ENCODE measurements at regions not wholly inside any gene's neighbourhood (a gene's known extent, or its start where the extent isn't known, plus 50 kb on each side); places are given as distances from the start of the nearest gene placed in this dataset.

DNA sequence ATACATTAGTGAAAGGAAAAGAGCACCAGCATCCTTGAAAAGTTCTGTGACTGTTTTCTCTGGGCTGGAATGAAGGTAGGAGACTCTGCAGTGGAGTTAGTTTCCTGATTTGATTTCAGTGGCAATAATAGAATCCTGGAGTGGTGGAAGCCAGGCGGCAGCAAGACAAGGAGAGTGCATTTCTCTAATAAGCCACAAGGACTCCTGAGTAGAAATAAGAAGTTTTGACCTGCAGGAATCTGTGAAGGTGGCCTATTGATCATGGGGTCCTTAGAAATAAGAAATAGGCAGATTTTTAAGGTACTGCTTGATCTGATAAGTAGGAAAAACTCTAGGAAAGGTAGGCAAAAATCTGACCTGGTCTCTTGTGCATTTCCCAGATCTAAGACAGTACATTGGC is 68.4 kb upstream of the ELOVL5 start:
- Histone ChIP-seq H3K27ac (ENCODE audit: low read length) (no peak overlapping the region), H3K4me3 (ENCODE audit: low read depth in 2 of 2, low read length in 2 of 2) (no peak overlapping the region), H3K27me3 (ENCODE audit: control insufficient read depth, insufficient read depth, low read length) (no peaks in the 10 kb centered on the region; the same call in 1 of the 2 replicates), H3K36me3 (ENCODE audit: control insufficient read depth, insufficient read depth, low read length) (no peaks in the 10 kb centered on the region), H3K9me3 (ENCODE audit: control insufficient read depth, insufficient read depth, low read depth, low read length) (no peaks in the 10 kb centered on the region), H3K4me1 (ENCODE audit: control insufficient read depth, insufficient read depth, low read length) (no peaks in the 10 kb centered on the region)
- ATAC-seq (no peak), DNase-seq (ENCODE audit: low read depth, low spot score) (no peak)
- ChIA-PET POLR2A (no interaction called here), CTCF (interaction anchor here (0.6 to 0.7 kb wide), 2 partner anchors 28 to 108 kb away, joined by 3 read pairs; no protein-coding TSS in a partner anchor)
- TF ChIP-seq TCF7L2 (IDR thresholded peaks at IDR 0.05; ENCODE audit: low read depth, low read length) = no peak
- TF ChIP-seq, protein P1, sequence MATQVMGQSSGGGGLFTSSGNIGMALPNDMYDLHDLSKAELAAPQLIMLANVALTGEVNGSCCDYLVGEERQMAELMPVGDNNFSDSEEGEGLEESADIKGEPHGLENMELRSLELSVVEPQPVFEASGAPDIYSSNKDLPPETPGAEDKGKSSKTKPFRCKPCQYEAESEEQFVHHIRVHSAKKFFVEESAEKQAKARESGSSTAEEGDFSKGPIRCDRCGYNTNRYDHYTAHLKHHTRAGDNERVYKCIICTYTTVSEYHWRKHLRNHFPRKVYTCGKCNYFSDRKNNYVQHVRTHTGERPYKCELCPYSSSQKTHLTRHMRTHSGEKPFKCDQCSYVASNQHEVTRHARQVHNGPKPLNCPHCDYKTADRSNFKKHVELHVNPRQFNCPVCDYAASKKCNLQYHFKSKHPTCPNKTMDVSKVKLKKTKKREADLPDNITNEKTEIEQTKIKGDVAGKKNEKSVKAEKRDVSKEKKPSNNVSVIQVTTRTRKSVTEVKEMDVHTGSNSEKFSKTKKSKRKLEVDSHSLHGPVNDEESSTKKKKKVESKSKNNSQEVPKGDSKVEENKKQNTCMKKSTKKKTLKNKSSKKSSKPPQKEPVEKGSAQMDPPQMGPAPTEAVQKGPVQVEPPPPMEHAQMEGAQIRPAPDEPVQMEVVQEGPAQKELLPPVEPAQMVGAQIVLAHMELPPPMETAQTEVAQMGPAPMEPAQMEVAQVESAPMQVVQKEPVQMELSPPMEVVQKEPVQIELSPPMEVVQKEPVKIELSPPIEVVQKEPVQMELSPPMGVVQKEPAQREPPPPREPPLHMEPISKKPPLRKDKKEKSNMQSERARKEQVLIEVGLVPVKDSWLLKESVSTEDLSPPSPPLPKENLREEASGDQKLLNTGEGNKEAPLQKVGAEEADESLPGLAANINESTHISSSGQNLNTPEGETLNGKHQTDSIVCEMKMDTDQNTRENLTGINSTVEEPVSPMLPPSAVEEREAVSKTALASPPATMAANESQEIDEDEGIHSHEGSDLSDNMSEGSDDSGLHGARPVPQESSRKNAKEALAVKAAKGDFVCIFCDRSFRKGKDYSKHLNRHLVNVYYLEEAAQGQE (IDR thresholded peaks at IDR 0.05; ENCODE audit: insufficient read depth in 1 of 2, low read depth in 2 of 2, low read length in 1 of 2) = no peak
- TF ChIP-seq, protein P2, sequence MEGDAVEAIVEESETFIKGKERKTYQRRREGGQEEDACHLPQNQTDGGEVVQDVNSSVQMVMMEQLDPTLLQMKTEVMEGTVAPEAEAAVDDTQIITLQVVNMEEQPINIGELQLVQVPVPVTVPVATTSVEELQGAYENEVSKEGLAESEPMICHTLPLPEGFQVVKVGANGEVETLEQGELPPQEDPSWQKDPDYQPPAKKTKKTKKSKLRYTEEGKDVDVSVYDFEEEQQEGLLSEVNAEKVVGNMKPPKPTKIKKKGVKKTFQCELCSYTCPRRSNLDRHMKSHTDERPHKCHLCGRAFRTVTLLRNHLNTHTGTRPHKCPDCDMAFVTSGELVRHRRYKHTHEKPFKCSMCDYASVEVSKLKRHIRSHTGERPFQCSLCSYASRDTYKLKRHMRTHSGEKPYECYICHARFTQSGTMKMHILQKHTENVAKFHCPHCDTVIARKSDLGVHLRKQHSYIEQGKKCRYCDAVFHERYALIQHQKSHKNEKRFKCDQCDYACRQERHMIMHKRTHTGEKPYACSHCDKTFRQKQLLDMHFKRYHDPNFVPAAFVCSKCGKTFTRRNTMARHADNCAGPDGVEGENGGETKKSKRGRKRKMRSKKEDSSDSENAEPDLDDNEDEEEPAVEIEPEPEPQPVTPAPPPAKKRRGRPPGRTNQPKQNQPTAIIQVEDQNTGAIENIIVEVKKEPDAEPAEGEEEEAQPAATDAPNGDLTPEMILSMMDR (IDR thresholded peaks at IDR 0.05) = peak; percentile 13; the same call in 1 of the 2 replicates
- TF ChIP-seq POLR2AphosphoS5 (IDR thresholded peaks at IDR 0.05; ENCODE audit: low read depth, low read length) = no peak
- no peak for TF ChIP-seq SIN3A (IDR thresholded peaks at IDR 0.05; ENCODE audit: borderline replicate concordance, insufficient read depth, low read depth, low read length)
- intact Hi-C loops (cut with micrococcal nuclease; ENCODE audit: unreplicated experiment) = no loop called here
- BruUV-seq (replicated peaks) = no TSS peak
- in situ Hi-C loops (cut with HindIII; ENCODE audit: low pct_unique_long_range_greater_than_20kb, low sequenced_read_pairs) = no loop called here

GRCh38 chr6:53413326-53413725 is 64.6 kb upstream of the ELOVL5 start:
- Histone ChIP-seq H3K4me3 (ENCODE audit: low read depth in 2 of 2, low read length in 2 of 2) (no peak overlapping the region), H3K27me3 (ENCODE audit: control insufficient read depth, insufficient read depth, low read length) (no peaks in the 10 kb centered on the region), H3K36me3 (ENCODE audit: control insufficient read depth, insufficient read depth, low read length) (no peaks in the 10 kb centered on the region), H3K9me3 (ENCODE audit: control insufficient read depth, insufficient read depth, low read depth, low read length) (no peaks in the 10 kb centered on the region), H3K4me1 (ENCODE audit: control insufficient read depth, insufficient read depth, low read length) (no peaks in the 10 kb centered on the region; the same call in 1 of the 2 replicates), H3K27ac (ENCODE audit: low read length) (no peak overlapping the region)
- DNase-seq (ENCODE audit: low read depth, low spot score) (no peak), ATAC-seq (no peak)
- intact Hi-C loops (cut with micrococcal nuclease; ENCODE audit: unreplicated experiment) = no loop called here
- POLR2A ChIA-PET = no interaction called here
- TF ChIP-seq, protein P2 (IDR thresholded peaks at IDR 0.05) = no peak
- TF ChIP-seq POLR2AphosphoS5 (IDR thresholded peaks at IDR 0.05; ENCODE audit: low read depth, low read length) (no peak), SIN3A (IDR thresholded peaks at IDR 0.05; ENCODE audit: borderline replicate concordance, insufficient read depth, low read depth, low read length) (no peak), TCF7L2 (IDR thresholded peaks at IDR 0.05; ENCODE audit: low read depth, low read length) (no peak)
- TF ChIP-seq, protein P1 (IDR thresholded peaks at IDR 0.05; ENCODE audit: insufficient read depth in 1 of 2, low read depth in 2 of 2, low read length in 1 of 2) = no peak
- CTCF ChIA-PET = no interaction called here
- BruUV-seq (replicated peaks) = no TSS peak
- in situ Hi-C loops (cut with HindIII; ENCODE audit: low pct_unique_long_range_greater_than_20kb, low sequenced_read_pairs) = no loop called here
